ENCODE measurements at regions not wholly inside any gene's neighbourhood (a gene's known extent, or its start where the extent isn't known, plus 50 kb on each side); places are given as distances from the start of the nearest gene placed in this dataset.

DNA sequence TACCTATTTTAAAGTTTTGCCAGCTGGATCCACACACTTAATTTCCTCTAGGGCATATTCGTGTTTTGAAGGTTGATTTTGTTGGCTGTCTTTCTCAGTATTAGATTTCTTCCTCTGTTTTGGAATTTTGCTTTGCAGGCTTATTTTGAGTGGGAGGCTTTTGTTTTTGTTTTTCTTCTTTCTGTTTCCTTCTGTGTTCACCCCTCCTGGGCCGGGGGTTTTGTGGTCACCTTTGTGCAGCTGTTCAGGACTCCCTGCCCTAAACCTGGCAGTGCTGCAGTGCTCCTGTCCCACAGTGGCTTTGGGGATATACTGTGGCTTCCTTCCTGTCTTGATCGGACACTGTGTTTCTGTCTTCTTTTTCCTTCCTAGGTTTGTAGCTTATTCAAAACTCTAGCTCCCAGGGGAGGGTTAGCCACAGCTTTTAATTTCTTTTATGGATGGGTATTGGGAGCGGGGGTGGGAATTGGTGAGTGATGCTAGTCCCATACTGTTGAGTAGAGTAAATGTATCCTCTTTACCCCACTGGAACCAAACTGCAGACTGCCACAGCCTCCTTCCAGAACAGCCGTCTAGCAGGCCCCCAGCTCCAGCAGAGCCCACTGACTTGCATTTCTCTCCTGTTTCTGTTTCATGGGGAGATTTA lies 228.7 kb upstream of the FZD8 start:
- TF ChIP-seq, protein P1, sequence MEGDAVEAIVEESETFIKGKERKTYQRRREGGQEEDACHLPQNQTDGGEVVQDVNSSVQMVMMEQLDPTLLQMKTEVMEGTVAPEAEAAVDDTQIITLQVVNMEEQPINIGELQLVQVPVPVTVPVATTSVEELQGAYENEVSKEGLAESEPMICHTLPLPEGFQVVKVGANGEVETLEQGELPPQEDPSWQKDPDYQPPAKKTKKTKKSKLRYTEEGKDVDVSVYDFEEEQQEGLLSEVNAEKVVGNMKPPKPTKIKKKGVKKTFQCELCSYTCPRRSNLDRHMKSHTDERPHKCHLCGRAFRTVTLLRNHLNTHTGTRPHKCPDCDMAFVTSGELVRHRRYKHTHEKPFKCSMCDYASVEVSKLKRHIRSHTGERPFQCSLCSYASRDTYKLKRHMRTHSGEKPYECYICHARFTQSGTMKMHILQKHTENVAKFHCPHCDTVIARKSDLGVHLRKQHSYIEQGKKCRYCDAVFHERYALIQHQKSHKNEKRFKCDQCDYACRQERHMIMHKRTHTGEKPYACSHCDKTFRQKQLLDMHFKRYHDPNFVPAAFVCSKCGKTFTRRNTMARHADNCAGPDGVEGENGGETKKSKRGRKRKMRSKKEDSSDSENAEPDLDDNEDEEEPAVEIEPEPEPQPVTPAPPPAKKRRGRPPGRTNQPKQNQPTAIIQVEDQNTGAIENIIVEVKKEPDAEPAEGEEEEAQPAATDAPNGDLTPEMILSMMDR (IDR thresholded peaks at IDR 0.05; ENCODE audit: low read length): no peak
- no peak for TF ChIP-seq EZH2 (optimal IDR thresholded peaks at IDR 0.05; ENCODE audit: low read depth, low read length)

Data from MM.1S (cell line).